GM21576 (cell line): ENCODE measurements at regions not wholly inside any gene's neighbourhood (a gene's known extent, or its start where the extent isn't known, plus 50 kb on each side); places are given as distances from the start of the nearest gene placed in this dataset.

Source experiments
- ATAC-seq: cut with Tn5 transposase; IDR thresholded peaks from one replicate; pipeline ENCODE4 v1.9.1; 2021; ENCODE audit warnings: mild to moderate bottlenecking, moderate library complexity; ENCODE audit not compliant: unreplicated experiment

DNA sequence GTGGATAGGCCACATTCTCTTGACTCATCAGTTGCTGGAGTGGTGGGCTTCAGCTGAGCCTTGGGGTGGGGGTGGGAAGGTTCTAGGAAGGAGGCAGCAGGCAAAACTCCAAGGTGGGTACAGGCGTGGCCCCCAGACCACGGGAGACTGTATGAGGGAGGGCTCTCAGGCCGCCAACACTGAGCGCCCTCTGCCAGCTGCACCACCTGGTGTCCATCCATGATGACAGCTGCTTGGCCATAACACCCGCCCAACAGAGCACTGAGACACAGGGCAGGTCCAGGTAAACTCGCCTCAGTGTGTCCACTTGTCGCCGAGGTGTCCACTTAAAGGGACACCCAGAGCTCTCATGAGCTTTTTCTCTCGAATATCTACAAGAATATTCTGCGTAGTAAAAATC lies 133.5 kb downstream of the C16orf95 start:
- no peak for ATAC-seq

DNA sequence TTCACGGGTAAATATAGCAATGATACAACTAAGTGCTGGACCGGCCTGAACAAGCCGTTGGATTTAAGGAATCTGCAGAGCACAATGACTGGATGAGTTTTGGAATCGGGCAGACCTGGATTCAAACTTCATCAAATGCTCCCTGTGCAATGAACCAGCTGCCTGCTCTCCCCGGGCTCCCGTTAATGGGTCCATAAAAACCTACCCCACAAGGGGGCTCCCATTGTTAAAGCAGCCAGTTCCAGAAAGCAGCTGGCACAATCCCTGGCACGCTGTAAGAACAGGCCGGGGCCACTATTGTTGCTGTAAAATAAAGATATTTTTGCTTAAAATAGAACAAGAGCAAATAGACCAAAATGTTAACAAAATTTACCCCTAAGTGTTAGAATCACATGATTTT lies 131.9 kb downstream of the C16orf95 start:
- no peak for ATAC-seq

DNA sequence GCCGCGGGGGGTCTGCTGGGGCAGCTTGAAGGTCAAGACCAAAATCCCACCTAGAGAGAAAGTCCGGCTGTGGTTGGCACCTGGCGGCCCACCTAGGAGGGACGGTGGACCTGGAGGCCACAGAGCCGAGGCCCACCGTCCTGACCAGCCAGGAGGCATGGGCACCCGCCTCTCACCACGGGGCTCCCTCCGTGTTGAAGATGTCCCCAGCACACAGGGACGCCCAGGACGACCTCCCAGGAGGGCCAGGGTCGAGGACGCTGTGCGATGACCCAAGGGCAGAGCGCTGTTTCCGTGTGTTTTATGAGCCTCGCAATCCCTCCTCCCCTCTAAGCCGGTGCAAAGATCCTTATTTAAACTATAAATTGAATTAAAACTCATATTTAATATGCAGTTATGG lies 131.2 kb downstream of the C16orf95 start:
- no peak for ATAC-seq

DNA sequence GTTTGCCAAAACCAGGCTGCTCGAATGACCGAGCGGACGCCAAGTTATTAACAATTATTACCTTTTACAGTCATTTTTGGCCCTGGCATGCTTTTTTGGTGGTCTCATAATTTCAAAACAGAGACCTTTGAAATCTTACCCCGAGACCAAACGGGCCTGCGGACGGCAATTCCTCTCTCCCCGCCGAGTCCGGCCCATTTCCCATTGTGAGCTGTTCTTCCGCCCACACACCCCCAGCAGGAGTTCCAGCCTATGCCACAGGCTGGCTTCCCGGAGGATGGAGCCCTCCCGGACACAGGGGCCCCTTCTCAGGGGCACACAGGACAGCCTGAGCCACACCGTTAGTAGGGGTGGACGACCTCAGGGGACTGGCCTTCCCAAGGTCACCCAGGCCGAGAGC lies 130.7 kb downstream of the C16orf95 start:
- no peak for ATAC-seq

- no peak for ATAC-seq
These were observed 130.2 kb downstream of the C16orf95 start for GRCh38 chr16:87186876-87187533.

DNA sequence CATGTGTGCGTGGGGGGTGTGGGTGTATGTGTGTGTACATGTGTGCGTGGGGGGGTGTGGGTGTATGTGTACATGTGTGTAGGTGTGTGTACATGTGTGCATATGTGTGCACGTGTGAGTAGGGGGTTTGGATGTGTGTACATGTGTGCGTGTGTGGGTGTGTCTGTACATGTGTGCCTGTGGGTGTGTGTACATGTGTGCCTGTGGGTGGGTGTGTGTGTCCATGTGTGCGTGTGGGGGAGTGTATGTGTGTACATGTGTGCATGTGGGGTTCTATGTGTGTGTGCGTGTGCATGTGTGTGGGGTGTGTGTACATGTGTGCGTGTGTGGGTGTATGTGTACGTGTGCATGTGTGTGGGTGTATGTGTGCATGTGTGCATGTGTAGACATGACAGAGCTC lies 129.1 kb downstream of the C16orf95 start:
- no peak for ATAC-seq

- no peak for ATAC-seq
These were observed 127.8 kb downstream of the C16orf95 start for GRCh38 chr16:87189426-87189825.

DNA sequence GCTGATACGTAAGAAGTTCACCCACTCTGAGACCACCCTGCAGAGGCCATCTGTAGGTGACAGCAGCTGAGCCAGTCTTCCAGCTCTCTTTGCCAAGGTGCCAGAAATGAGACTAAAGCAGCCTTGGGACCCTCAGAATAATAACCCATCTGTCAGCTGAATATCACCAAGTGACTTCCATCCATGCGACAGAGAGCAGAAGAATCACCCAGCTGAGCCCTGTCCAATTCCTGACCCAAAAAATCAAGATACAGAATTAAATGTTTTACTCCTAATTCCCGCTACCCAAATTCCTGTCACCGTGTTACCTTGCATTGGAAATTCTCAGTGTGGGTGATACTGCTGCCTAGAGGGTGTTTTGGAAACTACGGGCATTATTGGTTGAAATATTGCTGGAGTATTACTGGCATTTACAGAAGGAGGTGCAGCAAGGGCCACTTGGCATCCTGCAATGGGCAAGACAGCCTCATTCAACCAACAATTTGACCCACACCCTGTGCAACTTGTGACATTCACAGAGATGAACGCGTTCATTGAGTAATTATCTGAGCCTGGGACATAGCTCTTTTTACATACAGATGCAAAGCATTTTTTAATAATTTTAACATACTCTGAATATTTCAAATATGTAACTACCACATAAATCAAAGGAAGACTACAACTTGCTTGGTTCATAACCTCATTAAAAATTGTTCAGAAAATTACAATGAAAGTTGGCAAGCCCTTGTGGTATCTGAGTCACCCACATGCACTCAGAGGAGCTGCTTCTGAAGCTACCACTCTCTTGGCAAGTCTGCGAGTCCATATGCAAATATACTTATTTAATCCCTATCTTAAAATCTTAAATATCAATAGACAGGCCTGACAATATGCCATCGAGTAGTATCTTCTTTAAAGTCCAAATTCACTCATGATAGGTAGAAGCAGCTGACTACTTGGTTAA lies 126.6 kb downstream of the C16orf95 start:
- ATAC-seq, result no peak

GRCh38 chr16:87192452-87193073 lies 124.6 kb downstream of the C16orf95 start:
- no peak for ATAC-seq

- ATAC-seq, result no peak
These were observed 123.0 kb downstream of the C16orf95 start for GRCh38 chr16:87194172-87194571.

GRCh38 chr16:87195161-87195560 lies 122.0 kb downstream of the C16orf95 start:
- ATAC-seq, result no peak

- no peak for ATAC-seq
These were observed 121.0 kb downstream of the C16orf95 start for GRCh38 chr16:87196231-87196630.

DNA sequence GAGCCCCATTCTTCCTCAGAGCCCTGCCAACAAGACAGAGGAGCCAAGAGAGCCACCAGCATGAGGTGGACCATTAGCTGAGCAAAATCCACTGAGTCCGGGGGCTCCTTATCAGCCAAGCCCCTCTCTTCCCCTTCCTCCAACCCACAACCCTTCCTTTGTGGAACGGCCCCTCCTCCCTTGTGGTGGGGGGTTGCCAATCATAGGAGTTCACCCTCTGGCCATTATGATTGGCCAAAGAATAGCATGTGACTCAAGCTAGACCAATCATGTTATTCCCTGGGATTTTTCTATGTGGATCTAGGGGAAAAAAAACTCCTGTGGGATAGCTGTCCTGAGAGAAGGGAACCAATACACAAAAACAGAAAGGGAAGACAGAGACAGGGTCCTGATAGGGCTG lies 120.5 kb downstream of the C16orf95 start:
- no peak for ATAC-seq

DNA sequence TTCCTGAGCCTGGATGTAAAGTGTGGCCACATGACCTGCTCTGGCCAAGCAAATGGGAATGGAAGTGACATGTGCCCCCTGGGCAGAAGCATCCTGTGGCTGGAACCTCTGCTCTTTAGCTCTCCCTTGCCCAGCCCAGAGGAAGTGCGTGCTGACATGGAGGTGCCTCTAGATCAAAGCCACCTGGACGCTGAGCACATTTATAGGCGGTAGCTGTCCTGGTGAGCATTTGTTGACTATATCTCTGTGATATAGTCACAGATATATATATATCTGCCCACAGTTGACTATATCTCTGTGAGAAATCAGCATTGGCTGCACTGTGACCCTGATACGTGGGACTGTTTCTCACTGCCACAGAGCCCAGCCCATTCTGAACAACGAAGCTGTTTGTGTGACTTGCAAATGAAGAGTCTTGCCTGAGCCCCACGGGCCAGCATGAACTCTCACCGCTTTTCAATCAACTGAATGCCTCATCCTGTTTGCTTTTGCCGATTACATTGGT lies 118.8 kb downstream of the C16orf95 start:
- ATAC-seq, result no peak

DNA sequence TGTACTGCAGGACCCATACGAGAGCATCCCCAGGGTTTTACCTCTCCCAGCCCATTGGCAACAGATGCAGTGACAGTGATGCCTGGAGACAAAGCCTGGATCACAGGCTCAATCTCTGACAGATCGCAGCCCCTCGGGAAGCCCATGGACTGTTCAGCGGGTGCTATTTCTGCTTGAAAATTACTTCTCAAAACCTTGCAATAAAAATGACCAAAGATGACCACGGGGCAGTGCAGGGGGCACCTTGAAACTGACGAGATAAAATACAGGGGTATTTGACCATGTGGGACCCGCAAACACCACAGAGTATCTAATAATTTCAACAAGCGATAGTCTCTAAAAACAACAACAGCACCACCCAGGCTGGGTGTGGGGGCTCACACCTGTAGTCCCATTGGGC lies 118.3 kb downstream of the C16orf95 start:
- ATAC-seq, result no peak

- ATAC-seq, result no peak
These were observed 117.8 kb downstream of the C16orf95 start for GRCh38 chr16:87199379-87199778.

- no peak for ATAC-seq
These were observed 117.3 kb downstream of the C16orf95 start for GRCh38 chr16:87199901-87200300.

- ATAC-seq, result no peak
These were observed 116.6 kb downstream of the C16orf95 start for GRCh38 chr16:87200637-87201036.

- no peak for ATAC-seq
These were observed 116.1 kb downstream of the C16orf95 start for GRCh38 chr16:87201052-87201451.

DNA sequence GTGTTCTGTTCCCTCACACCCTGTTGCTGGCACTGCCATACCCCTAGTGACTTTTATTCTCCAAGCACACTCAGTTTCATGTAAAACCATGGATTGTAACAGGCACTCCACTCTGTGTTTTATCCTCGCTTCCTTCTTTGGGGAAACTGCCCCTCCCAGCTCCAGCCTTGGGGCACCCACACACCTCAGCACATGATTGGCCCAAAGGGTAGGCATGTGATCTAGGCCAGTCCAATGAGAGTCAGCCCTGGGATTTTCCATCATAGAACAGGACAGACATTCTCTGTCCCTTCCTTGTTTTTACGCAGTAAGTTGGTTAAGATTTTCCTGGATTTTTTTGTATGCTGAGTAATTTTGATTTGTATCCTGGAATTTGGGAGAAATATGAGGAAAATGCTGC lies 115.4 kb downstream of the C16orf95 start:
- ATAC-seq, result no peak

DNA sequence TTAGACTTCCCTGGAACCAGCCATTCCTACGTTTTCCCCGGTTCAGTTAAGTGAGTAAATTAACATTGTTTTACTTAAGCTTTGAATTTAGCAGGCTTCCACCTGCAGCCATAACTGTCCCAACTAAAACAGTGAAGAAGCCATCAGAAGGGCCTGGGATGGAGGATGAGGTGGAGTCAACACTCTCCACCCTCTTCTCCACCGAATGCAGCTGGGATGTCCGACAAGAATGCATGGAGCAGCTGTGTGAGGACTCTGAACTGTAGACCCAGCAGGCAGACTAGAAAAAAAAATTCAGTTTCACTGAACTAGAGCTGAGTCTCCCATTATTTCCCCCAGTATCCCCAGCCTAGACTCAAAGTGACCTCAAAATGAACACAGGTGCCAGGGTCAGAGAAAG lies 114.8 kb downstream of the C16orf95 start:
- ATAC-seq, result no peak
